ENCODE measurements at regions not wholly inside any gene's neighbourhood (a gene's known extent, or its start where the extent isn't known, plus 50 kb on each side); places are given as distances from the start of the nearest gene placed in this dataset.

DNA sequence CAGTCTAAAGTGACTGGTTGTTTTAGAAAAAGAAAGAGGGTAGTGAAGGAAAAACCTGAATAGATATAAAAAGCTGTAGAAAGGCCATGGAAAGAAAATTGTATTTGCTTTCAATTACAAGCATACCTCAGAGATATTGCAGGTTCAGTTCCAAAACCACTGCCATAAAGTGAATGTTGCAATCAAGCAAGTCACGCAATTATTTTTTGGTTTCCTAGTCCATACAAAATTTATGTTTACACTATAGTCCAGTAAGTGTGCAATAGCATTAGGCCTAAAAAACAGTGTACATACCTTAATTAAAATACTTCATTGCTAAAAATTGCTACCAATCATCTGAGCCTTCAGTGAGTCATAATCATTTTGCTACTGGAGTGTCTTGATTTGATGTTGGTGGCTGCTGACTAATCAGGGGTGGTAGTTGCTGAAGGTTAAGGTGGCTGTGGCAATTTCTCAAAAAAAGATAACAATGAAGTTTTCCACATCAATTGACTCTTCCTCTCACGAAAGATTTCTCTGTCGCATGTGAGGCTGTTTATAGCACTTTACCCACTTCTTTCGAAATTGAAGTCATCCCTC lies 2003.8 kb upstream of the PIK3C3 start:
- no peak for DNase-seq (ENCODE audit: low spot score)

DNA sequence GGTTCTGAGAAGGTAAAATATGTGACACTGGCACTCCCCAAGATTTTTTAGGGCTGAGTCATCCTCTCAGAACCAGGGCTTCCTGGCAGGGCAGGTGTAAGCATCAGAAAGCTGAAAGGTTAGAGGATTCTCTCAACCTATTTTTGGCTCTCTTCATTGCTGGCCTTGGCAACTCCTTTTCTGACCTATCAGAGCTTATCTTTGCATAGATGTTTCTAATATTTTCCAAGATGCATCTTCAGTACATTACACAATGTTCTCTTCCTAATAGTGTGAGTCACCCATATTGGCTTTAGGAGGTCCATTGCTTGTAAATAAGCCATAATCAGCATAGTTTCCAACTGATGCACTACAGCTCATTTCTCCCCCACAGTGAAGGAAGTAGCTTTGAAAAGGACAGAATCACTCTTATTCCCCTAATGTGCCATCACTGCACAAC lies 2008.4 kb upstream of the PIK3C3 start:
- no peak for DNase-seq (ENCODE audit: low spot score)

GRCh38 chr18:39945076-39945475 lies 2010.0 kb upstream of the PIK3C3 start:
- no peak for DNase-seq (ENCODE audit: low spot score)

GRCh38 chr18:39942702-39943101 lies 2012.3 kb upstream of the PIK3C3 start:
- no peak for DNase-seq (ENCODE audit: low spot score)

- no peak for DNase-seq (ENCODE audit: low spot score)
These were observed 2016.1 kb upstream of the PIK3C3 start for GRCh38 chr18:39938676-39939608.

DNA sequence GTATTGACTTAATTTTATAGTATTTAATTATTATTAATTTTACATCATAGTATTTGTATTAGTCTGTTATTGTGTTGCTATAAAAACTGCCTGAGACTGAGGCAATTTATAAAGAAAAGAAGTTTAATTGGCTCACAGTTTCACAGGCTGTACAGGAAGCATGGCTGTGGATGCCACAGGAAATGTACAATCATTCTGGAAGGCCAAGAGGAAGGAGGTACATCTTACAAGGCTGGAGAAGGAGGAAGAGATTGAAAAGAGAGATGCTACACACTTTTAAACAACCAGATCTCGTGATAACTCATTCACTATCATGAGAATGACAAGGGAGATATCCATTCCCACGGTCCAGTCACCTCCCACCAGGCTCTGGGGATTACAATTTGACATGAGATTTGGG lies 2019.4 kb upstream of the PIK3C3 start:
- DNase-seq (ENCODE audit: low spot score), result no peak

- DNase-seq (ENCODE audit: low spot score), result no peak
These were observed 2036.2 kb upstream of the PIK3C3 start for GRCh38 chr18:39918847-39919246.

DNA sequence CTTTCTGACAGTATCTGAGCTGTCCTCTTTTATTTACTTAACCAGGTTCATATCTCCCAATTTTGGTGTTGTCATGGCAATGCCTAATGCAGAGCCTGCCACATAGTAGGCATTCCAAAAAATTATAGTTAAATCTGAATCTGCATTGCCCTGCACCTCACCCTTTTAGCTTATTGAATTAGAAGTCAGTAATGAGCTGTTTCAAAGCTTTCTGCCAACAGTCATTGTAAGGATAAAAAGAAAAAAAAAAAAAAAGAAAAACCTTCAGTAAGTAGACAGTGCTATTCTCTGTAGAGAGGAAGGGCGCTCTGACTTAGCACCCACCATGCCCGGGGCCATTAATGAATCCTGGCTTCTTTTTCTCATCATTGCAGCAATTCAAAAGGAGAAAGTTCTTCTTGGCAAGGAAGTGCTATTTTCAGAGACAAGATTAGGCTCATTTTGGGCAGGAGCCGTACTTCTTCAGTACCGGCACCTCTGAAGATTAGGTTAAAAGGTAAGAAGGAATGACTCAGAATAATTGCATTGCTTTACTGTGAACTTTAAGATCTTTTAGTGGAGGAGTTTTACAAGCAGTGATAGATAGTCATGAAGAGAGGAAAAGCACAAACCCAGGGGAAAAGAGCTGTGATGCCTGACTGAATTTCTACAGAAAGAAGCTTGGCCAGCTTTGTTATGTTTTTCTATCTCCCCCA lies 2041.2 kb upstream of the PIK3C3 start:
- DNase-seq (ENCODE audit: low spot score), result no peak

- no peak for DNase-seq (ENCODE audit: low spot score)
These were observed 2043.3 kb upstream of the PIK3C3 start for GRCh38 chr18:39911716-39912115.

GRCh38 chr18:39909706-39910105 lies 2045.3 kb upstream of the PIK3C3 start:
- no peak for DNase-seq (ENCODE audit: low spot score)

DNA sequence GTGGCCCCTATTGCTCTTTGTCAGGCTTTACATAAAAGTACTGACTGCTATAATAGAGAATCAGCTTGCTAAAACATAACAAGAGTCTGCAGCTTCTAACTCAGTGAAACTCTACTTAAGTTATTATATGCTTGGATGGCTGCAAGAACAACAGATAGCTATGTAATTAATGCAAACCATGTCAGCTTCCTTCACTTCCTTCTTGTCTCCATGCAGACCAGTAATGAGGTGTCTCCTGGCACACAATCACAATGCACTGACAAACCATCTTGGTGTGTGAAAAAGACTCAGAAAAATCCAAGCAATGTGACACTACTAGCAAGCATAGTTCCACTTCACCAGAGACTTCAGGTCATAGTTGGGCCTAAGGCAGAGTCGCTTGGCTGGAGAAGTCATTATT lies 2068.9 kb upstream of the PIK3C3 start:
- no peak for DNase-seq (ENCODE audit: low spot score)

- DNase-seq (ENCODE audit: low spot score), result no peak
These were observed 2082.4 kb upstream of the PIK3C3 start for GRCh38 chr18:39872651-39873050.

GRCh38 chr18:39871961-39872360 lies 2083.1 kb upstream of the PIK3C3 start:
- no peak for DNase-seq (ENCODE audit: low spot score)

- DNase-seq (ENCODE audit: low spot score), result no peak
These were observed 2084.4 kb upstream of the PIK3C3 start for GRCh38 chr18:39870591-39870990.

- DNase-seq (ENCODE audit: low spot score), result no peak
These were observed 2091.1 kb upstream of the PIK3C3 start for GRCh38 chr18:39863916-39864315.

- DNase-seq (ENCODE audit: low spot score), result no peak
These were observed 2092.7 kb upstream of the PIK3C3 start for GRCh38 chr18:39862341-39862740.

- DNase-seq (ENCODE audit: low spot score), result no peak
These were observed 2100.7 kb upstream of the PIK3C3 start for GRCh38 chr18:39854291-39854690.

GRCh38 chr18:39846265-39846664 lies 2108.8 kb upstream of the PIK3C3 start:
- no peak for DNase-seq (ENCODE audit: low spot score)

DNA sequence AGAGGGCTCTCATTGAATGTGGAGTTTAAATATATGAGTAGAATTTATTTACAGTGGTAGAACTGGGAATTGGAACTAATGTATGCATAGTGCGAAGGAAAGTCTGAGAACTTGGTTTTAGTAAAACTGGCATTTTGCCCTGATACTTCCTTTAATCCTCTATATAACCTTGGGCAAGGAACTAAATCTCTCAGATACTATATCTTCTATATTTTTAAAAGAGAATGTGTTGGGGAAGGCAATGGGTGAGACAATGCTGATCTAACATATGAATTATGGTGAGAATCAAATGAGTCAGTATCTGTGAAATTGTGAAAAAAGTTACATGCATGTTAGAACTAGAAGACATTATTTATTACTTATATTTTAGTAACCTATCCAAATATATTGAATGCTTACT lies 2109.4 kb upstream of the PIK3C3 start:
- DNase-seq (ENCODE audit: low spot score), result no peak

DNA sequence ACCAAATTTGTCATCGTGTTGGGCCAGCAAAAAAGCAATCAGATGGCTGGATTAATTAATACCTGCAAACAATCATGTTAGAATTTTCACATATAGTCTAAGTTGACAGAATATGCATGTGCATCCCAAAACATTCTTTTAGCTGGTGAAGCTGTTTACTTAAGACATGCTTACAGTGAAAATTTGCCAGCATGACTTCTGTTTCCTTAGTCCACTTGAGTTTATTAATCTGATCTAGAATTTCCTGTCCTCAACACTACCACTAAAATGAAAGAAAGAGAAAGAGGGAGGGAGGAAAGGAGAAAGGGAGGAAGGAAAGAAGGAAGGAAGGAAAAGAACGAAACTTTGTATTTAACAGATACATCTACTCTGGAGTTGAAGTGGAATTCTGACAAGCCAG lies 2109.9 kb upstream of the PIK3C3 start:
- no peak for DNase-seq (ENCODE audit: low spot score)

GRCh38 chr18:39843546-39843945 lies 2111.5 kb upstream of the PIK3C3 start:
- DNase-seq (ENCODE audit: low spot score), result no peak

DNA sequence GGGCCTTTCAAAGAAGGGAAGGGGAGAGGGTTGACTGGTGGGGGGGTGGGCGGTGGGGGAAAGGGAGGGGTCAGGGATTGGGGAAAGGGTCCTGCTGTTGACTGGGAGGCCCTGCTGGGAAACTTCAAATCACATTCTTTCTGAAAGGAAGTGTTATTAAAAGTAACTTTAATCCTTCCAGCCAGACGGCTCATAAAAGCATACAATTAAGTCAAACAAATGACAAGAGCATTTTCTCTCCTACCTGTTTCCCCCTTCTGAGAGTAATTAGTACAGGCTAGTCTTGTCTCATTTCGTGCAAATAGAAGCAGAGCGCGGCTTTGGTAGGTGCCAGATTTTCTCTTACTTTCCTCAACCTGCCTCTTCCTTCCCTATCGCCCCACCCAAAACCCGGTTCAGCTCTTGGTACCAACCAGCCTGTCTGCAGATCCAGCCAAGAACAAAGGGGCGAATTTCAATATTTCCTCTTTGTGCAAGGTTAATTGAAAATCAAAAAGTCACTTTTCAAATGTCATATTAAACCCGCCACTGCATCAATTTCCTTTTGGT lies 2112.6 kb upstream of the PIK3C3 start:
- no peak for DNase-seq (ENCODE audit: low spot score)
